LNCaP clone FGC (cell line): ENCODE measurements at regions not wholly inside any gene's neighbourhood (a gene's known extent, or its start where the extent isn't known, plus 50 kb on each side); places are given as distances from the start of the nearest gene placed in this dataset.

ENCODE experiments used
- DNase-seq: peaks from one replicate; pipeline ENCODE4 v3.0.0-alpha.2; 2011; ENCODE audit warnings: low read depth
- H3K4me3 ChIP-seq: 2 replicates; pipeline ENCODE4 v1.5.1; 2011; ENCODE audit warnings: mild to moderate bottlenecking, low read depth, low read length, control low read depth
- CTCF ChIP-seq: IDR thresholded peaks from 2 replicates; pipeline ENCODE4 v1.5.1; 2012; ENCODE audit warnings: mild to moderate bottlenecking; ENCODE audit not compliant: control insufficient read depth, insufficient read depth; ENCODE audit errors: extremely low read depth

GRCh38 chr7:40916813-40917212 lies 782.0 kb downstream of the SUGCT start:
- no peak overlapping the region for H3K4me3 ChIP-seq
- no peak for TF ChIP-seq CTCF
- no peak for DNase-seq

GRCh38 chr7:40915071-40915470 lies 780.3 kb downstream of the SUGCT start:
- TF ChIP-seq CTCF = no peak
- no peak for DNase-seq
- no peak overlapping the region for H3K4me3 ChIP-seq
